ENCODE measurements at regions not wholly inside any gene's neighbourhood (a gene's known extent, or its start where the extent isn't known, plus 50 kb on each side); places are given as distances from the start of the nearest gene placed in this dataset.
"Not testable (repeated sequence)": the region's sequence is repeated elsewhere in the genome, so short reads cannot be mapped to it uniquely, and the experiment has no call there.

DNA sequence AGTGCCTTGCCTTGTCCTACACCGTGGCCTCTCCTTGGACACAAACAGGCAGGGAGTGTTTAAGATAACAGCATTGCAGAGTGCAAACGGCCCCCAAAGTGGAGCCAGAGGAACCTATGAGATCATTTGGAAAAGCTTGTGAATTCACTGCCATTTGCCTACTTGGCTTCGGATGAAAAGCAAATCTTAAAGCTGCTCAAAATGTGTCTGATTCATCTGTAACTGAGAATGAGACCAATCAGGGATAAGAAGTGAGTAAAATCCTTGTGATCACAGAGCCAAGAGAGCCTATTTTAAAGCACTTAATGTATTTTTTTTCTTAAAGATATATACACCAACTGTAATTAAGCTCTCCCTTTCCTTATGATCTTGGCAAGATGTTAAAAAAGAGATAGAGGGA lies 65.7 kb upstream of the BACH2 start:
- Mint-ChIP-seq H3K4me3 (no peak overlapping the region), H3K4me1 (no peaks in the 10 kb centered on the region), H3K27me3 (no peaks in the 10 kb centered on the region), H3K27ac (no peak overlapping the region), H3K9me3 (ENCODE audit: insufficient read depth) (peaks cover 2% of the 10 kb centered on the region)
- ATAC-seq (ENCODE audit: low read depth) (no peak), DNase-seq (no peak)
- TF ChIP-seq, protein P1, sequence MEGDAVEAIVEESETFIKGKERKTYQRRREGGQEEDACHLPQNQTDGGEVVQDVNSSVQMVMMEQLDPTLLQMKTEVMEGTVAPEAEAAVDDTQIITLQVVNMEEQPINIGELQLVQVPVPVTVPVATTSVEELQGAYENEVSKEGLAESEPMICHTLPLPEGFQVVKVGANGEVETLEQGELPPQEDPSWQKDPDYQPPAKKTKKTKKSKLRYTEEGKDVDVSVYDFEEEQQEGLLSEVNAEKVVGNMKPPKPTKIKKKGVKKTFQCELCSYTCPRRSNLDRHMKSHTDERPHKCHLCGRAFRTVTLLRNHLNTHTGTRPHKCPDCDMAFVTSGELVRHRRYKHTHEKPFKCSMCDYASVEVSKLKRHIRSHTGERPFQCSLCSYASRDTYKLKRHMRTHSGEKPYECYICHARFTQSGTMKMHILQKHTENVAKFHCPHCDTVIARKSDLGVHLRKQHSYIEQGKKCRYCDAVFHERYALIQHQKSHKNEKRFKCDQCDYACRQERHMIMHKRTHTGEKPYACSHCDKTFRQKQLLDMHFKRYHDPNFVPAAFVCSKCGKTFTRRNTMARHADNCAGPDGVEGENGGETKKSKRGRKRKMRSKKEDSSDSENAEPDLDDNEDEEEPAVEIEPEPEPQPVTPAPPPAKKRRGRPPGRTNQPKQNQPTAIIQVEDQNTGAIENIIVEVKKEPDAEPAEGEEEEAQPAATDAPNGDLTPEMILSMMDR (IDR thresholded peaks at IDR 0.05): no peak
- no peak for TF ChIP-seq EZH2 (IDR thresholded peaks at IDR 0.05; ENCODE audit: borderline replicate concordance, insufficient read depth, low read depth, low read length, poor library complexity, severe bottlenecking)
- Histone ChIP-seq H3K9ac (ENCODE audit: low read length) (no peak overlapping the region), H3K27me3 (replicated peaks in 1 of 4; ENCODE audit: control extremely low read depth in 1 of 4, control insufficient read depth in 3 of 4, insufficient read depth in 4 of 4, low read length in 3 of 4) (no peaks in the 10 kb centered on the region), H3K27ac (ENCODE audit: low read length in 2 of 2) (no peak overlapping the region), H2AFZ (ENCODE audit: insufficient read depth, low read depth, low read length, poor library complexity, severe bottlenecking) (no peak overlapping the region), H3K9me3 (ENCODE audit: control extremely low read depth in 1 of 3, control insufficient read depth in 2 of 3, insufficient read depth in 1 of 3, low read length in 2 of 3) (no peaks in the 10 kb centered on the region), H3K4me3 (ENCODE audit: control extremely low read depth in 1 of 5, extremely low read depth in 1 of 5, insufficient read depth in 1 of 5, low read depth in 2 of 5, low read length in 4 of 5) (no peak overlapping the region), H4K20me1 (ENCODE audit: control insufficient read depth, insufficient read depth, low read length, poor library complexity, severe bottlenecking) (no peaks in the 10 kb centered on the region), H3K4me2 (replicated peaks; ENCODE audit: low read depth, low read length, poor library complexity, severe bottlenecking) (no peak overlapping the region), H3K36me3 (replicated peaks in 1 of 2; ENCODE audit: control extremely low read depth in 1 of 2, control insufficient read depth in 1 of 2, extremely low read depth in 1 of 2, insufficient read depth in 2 of 2, low read length in 1 of 2) (no peaks in the 10 kb centered on the region), H3K4me1 (ENCODE audit: control insufficient read depth in 2 of 2, insufficient read depth in 2 of 2, low read length in 2 of 2) (no peaks in the 10 kb centered on the region), H3K79me2 (ENCODE audit: control insufficient read depth, insufficient read depth, low read length) (no peaks in the 10 kb centered on the region)
- CTCF ChIA-PET: no interaction called here
- intact Hi-C loops (cut with micrococcal nuclease): no loop called here
- 100% methylated on average over 3 of the region's 3 CpGs for WGBS (ENCODE audit: insufficient coverage)
- POLR2A ChIA-PET: interaction anchor here (0.7 kb wide), 1 partner anchor 11 kb away, joined by 3 read pairs; no protein-coding TSS in a partner anchor

DNA sequence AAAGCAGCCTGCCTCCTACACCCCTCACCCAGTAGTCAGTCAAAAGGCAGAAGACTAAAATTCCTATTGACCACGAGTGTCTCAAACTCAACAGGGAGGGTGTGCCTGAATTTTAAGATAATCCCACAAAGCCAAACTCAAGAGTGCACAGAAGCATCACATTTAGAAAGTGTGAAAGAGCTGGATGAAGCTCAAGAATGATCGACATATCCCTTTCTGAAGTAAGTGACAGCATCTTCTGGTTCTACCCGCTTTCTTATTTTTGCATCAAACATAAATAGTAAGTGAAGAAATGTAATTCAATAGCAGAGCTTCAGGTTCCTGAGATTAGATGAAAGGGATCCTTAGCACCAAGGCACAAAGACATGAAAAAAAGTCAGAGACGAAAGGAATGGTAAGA lies 64.5 kb upstream of the BACH2 start:
- peaks cover 2% of the 10 kb centered on the region for H3K4me1 Mint-ChIP-seq
- Histone ChIP-seq H3K4me2 (replicated peaks; ENCODE audit: low read depth, low read length, poor library complexity, severe bottlenecking) (no peak overlapping the region), H3K27ac (ENCODE audit: low read length in 2 of 2) (no peak overlapping the region), H2AFZ (ENCODE audit: insufficient read depth, low read depth, low read length, poor library complexity, severe bottlenecking) (no peak overlapping the region), H3K79me2 (ENCODE audit: control insufficient read depth, insufficient read depth, low read length) (no peaks in the 10 kb centered on the region), H3K27me3 (replicated peaks in 1 of 4; ENCODE audit: control extremely low read depth in 1 of 4, control insufficient read depth in 3 of 4, insufficient read depth in 4 of 4, low read length in 3 of 4) (no peaks in the 10 kb centered on the region), H4K20me1 (ENCODE audit: control insufficient read depth, insufficient read depth, low read length, poor library complexity, severe bottlenecking) (no peaks in the 10 kb centered on the region), H3K9ac (ENCODE audit: low read length) (no peak overlapping the region), H3K4me3 (ENCODE audit: control extremely low read depth in 1 of 5, extremely low read depth in 1 of 5, insufficient read depth in 1 of 5, low read depth in 2 of 5, low read length in 4 of 5) (no peak overlapping the region), H3K4me1 (ENCODE audit: control insufficient read depth in 2 of 2, insufficient read depth in 2 of 2, low read length in 2 of 2) (peaks cover 0 to 2% of the 10 kb centered on the region in 2 donors), H3K9me3 (ENCODE audit: control extremely low read depth in 1 of 3, control insufficient read depth in 2 of 3, insufficient read depth in 1 of 3, low read length in 2 of 3) (no peaks in the 10 kb centered on the region), H3K36me3 (replicated peaks in 1 of 2; ENCODE audit: control extremely low read depth in 1 of 2, control insufficient read depth in 1 of 2, extremely low read depth in 1 of 2, insufficient read depth in 2 of 2, low read length in 1 of 2) (no peaks in the 10 kb centered on the region)
- H3K27ac Mint-ChIP-seq: no peak overlapping the region
- CTCF ChIA-PET: interaction anchor here (0.6 to 1.6 kb wide), 2 partner anchors 32 to 182 kb away, joined by 3 to 6 read pairs; no protein-coding TSS in a partner anchor
- no peak overlapping the region for H3K4me3 Mint-ChIP-seq
- POLR2A ChIA-PET: interaction anchor here (1.1 kb wide), 1 partner anchor 16 kb away, joined by 3 read pairs; no protein-coding TSS in a partner anchor
- intact Hi-C loops (cut with micrococcal nuclease): no loop called here
- 100% methylated on average over 1 of the region's 4 CpGs for WGBS (ENCODE audit: insufficient coverage)
- no peak for ATAC-seq (ENCODE audit: low read depth)
- DNase-seq: no peak
- H3K27me3 Mint-ChIP-seq: no peaks in the 10 kb centered on the region
- TF ChIP-seq, protein P1 (IDR thresholded peaks at IDR 0.05): no peak
- no peak for TF ChIP-seq EZH2 (IDR thresholded peaks at IDR 0.05; ENCODE audit: borderline replicate concordance, insufficient read depth, low read depth, low read length, poor library complexity, severe bottlenecking)
- H3K9me3 Mint-ChIP-seq (ENCODE audit: insufficient read depth): no peaks in the 10 kb centered on the region

DNA sequence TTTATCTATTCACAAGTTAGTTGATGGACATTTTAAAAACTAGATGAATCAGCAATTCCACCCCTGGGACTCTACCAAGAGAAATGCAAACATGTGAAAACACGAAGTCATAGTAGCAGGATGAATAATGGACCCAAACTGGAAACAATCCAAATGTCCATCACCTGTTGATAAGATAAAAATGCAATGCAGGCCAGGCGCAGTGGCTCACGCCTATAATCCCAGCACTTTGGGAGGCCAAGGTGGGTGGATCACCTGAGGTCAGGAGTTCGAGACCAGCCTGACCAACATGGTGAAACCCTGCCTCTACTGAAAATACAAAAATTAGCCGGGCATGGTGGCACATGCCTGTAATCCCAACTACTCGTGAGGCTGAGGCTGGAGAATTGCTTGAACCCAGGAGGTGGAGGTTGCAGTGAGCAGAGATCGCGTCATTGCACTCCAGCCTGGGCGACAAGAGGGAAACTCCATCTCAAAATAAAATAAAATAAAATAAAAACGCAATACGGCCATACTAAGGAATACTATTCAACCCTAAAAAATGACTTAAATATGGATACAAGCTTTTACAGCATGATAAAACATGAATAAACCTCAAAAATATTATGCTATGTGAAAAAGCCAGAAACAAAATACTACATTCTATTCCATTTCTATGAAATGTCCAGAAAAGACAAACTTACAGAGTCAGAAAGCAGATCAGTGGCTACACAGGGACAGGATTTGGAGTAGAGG lies 61.6 kb upstream of the BACH2 start:
- intact Hi-C loops (cut with micrococcal nuclease); H3K79me2 ChIP-seq (ENCODE audit: control insufficient read depth, insufficient read depth, low read length); H3K4me1 Mint-ChIP-seq; H3K4me3 Mint-ChIP-seq; H3K27ac ChIP-seq (ENCODE audit: low read length in 2 of 2); H2AFZ ChIP-seq (ENCODE audit: insufficient read depth, low read depth, low read length, poor library complexity, severe bottlenecking); H3K9me3 ChIP-seq (ENCODE audit: control extremely low read depth in 1 of 3, control insufficient read depth in 2 of 3, insufficient read depth in 1 of 3, low read length in 2 of 3); H3K27me3 ChIP-seq (replicated peaks in 1 of 4; ENCODE audit: control extremely low read depth in 1 of 4, control insufficient read depth in 3 of 4, insufficient read depth in 4 of 4, low read length in 3 of 4); H3K27me3 Mint-ChIP-seq; H3K4me2 ChIP-seq (replicated peaks; ENCODE audit: low read depth, low read length, poor library complexity, severe bottlenecking); H3K9me3 Mint-ChIP-seq (ENCODE audit: insufficient read depth); H4K20me1 ChIP-seq (ENCODE audit: control insufficient read depth, insufficient read depth, low read length, poor library complexity, severe bottlenecking); H3K4me1 ChIP-seq (ENCODE audit: control insufficient read depth in 2 of 2, insufficient read depth in 2 of 2, low read length in 2 of 2); ATAC-seq (ENCODE audit: low read depth); H3K36me3 ChIP-seq (replicated peaks in 1 of 2; ENCODE audit: control extremely low read depth in 1 of 2, control insufficient read depth in 1 of 2, extremely low read depth in 1 of 2, insufficient read depth in 2 of 2, low read length in 1 of 2); POLR2A ChIA-PET; H3K27ac Mint-ChIP-seq; H3K9ac ChIP-seq (ENCODE audit: low read length); DNase-seq; H3K4me3 ChIP-seq (ENCODE audit: control extremely low read depth in 1 of 5, extremely low read depth in 1 of 5, insufficient read depth in 1 of 5, low read depth in 2 of 5, low read length in 4 of 5): not testable (repeated sequence)
- CTCF ChIA-PET: interaction anchor here (0.9 kb wide), 1 partner anchor 19 kb away, joined by 3 read pairs; no protein-coding TSS in a partner anchor
- WGBS (ENCODE audit: insufficient coverage): 96% methylated on average over 5 of the region's 11 CpGs

All from B cell (primary cell).